ENCODE measurements at regions not wholly inside any gene's neighbourhood (a gene's known extent, or its start where the extent isn't known, plus 50 kb on each side); places are given as distances from the start of the nearest gene placed in this dataset.

GRCh38 chr5:92496545-92496944, 1084.5 kb downstream of the NR2F1-AS1 start:
- Mint-ChIP-seq H3K27me3 (ENCODE audit: low read depth) (no peaks in the 10 kb centered on the region), H3K9me3 (ENCODE audit: low read depth) (no peaks in the 10 kb centered on the region), H3K36me3 (ENCODE audit: low read depth) (no peaks in the 10 kb centered on the region), H3K4me1 (ENCODE audit: low read depth) (peaks cover 3% of the 10 kb centered on the region), H3K4me3 (ENCODE audit: unreplicated experiment) (no peak overlapping the region), H3K27ac (ENCODE audit: unreplicated experiment) (no peak overlapping the region)
- TF ChIP-seq CTCF (IDR thresholded peaks at IDR 0.05): no peak
- DNase-seq (ENCODE audit: low spot score): no peak

GRCh38 chr5:92494508-92494907, 1086.5 kb downstream of the NR2F1-AS1 start:
- Mint-ChIP-seq H3K27ac (ENCODE audit: unreplicated experiment) (no peak overlapping the region), H3K36me3 (ENCODE audit: low read depth) (no peaks in the 10 kb centered on the region), H3K9me3 (ENCODE audit: low read depth) (no peaks in the 10 kb centered on the region), H3K4me3 (ENCODE audit: unreplicated experiment) (no peak overlapping the region), H3K4me1 (ENCODE audit: low read depth) (peaks cover 3% of the 10 kb centered on the region), H3K27me3 (ENCODE audit: low read depth) (no peaks in the 10 kb centered on the region)
- no peak for TF ChIP-seq CTCF (IDR thresholded peaks at IDR 0.05)
- DNase-seq (ENCODE audit: low spot score): no peak

- Mint-ChIP-seq H3K27me3 (ENCODE audit: low read depth) (no peaks in the 10 kb centered on the region), H3K4me3 (ENCODE audit: unreplicated experiment) (no peak overlapping the region), H3K9me3 (ENCODE audit: low read depth) (no peaks in the 10 kb centered on the region), H3K27ac (ENCODE audit: unreplicated experiment) (no peak overlapping the region), H3K4me1 (ENCODE audit: low read depth) (peaks cover 3% of the 10 kb centered on the region), H3K36me3 (ENCODE audit: low read depth) (no peaks in the 10 kb centered on the region)
- DNase-seq (ENCODE audit: low spot score): no peak
- no peak for TF ChIP-seq CTCF (IDR thresholded peaks at IDR 0.05)
Measured at GRCh38 chr5:92492908-92493307, 1088.1 kb downstream of the NR2F1-AS1 start.

- no peak for TF ChIP-seq CTCF (IDR thresholded peaks at IDR 0.05)
- H3K4me1 Mint-ChIP-seq (ENCODE audit: low read depth): no peaks in the 10 kb centered on the region
Measured at GRCh38 chr5:92484484-92484883, 1096.5 kb downstream of the NR2F1-AS1 start.

GRCh38 chr5:92472981-92473566, 1090.0 kb upstream of the ARRDC3 start:
- Mint-ChIP-seq H3K27me3 (ENCODE audit: low read depth) (no peaks in the 10 kb centered on the region), H3K9me3 (ENCODE audit: low read depth) (peaks cover 12% of the 10 kb centered on the region), H3K4me3 (ENCODE audit: unreplicated experiment) (no peak overlapping the region), H3K27ac (ENCODE audit: unreplicated experiment) (no peak overlapping the region), H3K36me3 (ENCODE audit: low read depth) (peaks cover 4% of the 10 kb centered on the region), H3K4me1 (ENCODE audit: low read depth) (peaks cover 5% of the 10 kb centered on the region)
- DNase-seq (ENCODE audit: low spot score): no peak
- TF ChIP-seq CTCF (IDR thresholded peaks at IDR 0.05): no peak

More at GRCh38 chr5:92484484-92484883, 1096.5 kb downstream of the NR2F1-AS1 start:
- H3K9me3 Mint-ChIP-seq (ENCODE audit: low read depth): peaks cover 5% of the 10 kb centered on the region
- H3K27ac Mint-ChIP-seq (ENCODE audit: unreplicated experiment): no peak overlapping the region
- no peak for DNase-seq (ENCODE audit: low spot score)
- no peak overlapping the region for H3K4me3 Mint-ChIP-seq (ENCODE audit: unreplicated experiment)
- H3K36me3 Mint-ChIP-seq (ENCODE audit: low read depth): no peaks in the 10 kb centered on the region
- H3K27me3 Mint-ChIP-seq (ENCODE audit: low read depth): no peaks in the 10 kb centered on the region
